GM12891 (cell line): ENCODE measurements at regions not wholly inside any gene's neighbourhood (a gene's known extent, or its start where the extent isn't known, plus 50 kb on each side); places are given as distances from the start of the nearest gene placed in this dataset.

ENCODE experiments used
- DNase-seq: peaks from one replicate; pipeline ENCODE4 v3.0.0; 2011; ENCODE audit warnings: low spot score; ENCODE audit not compliant: insufficient read length
- FAIRE-seq: peaks from 2 replicates; lab custom pipeline; 2011; peaks lifted over from hg19 to GRCh38; lab: Jason Lieb, UNC
- PAX5 ChIP-seq: IDR thresholded peaks from 2 replicates; pipeline ENCODE4 v1.6.1; 2011; ENCODE audit warnings: low read length, moderate library complexity, mild to moderate bottlenecking; ENCODE audit not compliant: insufficient read depth, severe bottlenecking
- POLR2A ChIP-seq: IDR thresholded peaks from 2 replicates; pipeline ENCODE4 v1.6.1; 2011; ENCODE audit warnings: low read depth, low read length, control low read depth
- POLR2AphosphoS5 ChIP-seq: IDR thresholded peaks from 2 replicates; pipeline ENCODE4 v1.6.1; 2011; ENCODE audit warnings: low read depth, low read length, control low read depth
- POU2F2 ChIP-seq: IDR thresholded peaks from 2 replicates; pipeline ENCODE4 v1.6.1; 2011; ENCODE audit warnings: low read depth, mild to moderate bottlenecking, control low read depth, low read length, moderate library complexity
- SPI1 ChIP-seq: IDR thresholded peaks from 2 replicates; pipeline ENCODE4 v1.6.1; 2011; ENCODE audit warnings: low read depth, low read length, control low read depth
- TAF1 ChIP-seq: IDR thresholded peaks from 2 replicates; pipeline ENCODE4 v1.6.1; 2011; ENCODE audit warnings: low read depth, low read length, control low read depth

- no peak for FAIRE-seq
These were observed 67.9 kb upstream of the BMPER start for GRCh38 chr7:33837356-33837851.

GRCh38 chr7:33841031-33841430, 64.3 kb upstream of the BMPER start:
- TF ChIP-seq POLR2A (no peak), SPI1 (no peak), TAF1 (no peak), POLR2AphosphoS5 (no peak), POU2F2 (no peak), PAX5 (no peak)
- no peak for DNase-seq
- FAIRE-seq = no peak

More at GRCh38 chr7:33837356-33837851, 67.9 kb upstream of the BMPER start:
- TF ChIP-seq POLR2AphosphoS5 = no peak
- no peak for TF ChIP-seq POLR2A
- TF ChIP-seq POU2F2 = no peak
- TF ChIP-seq SPI1 = no peak
- TF ChIP-seq TAF1 = no peak
- TF ChIP-seq PAX5 = no peak
- no peak for DNase-seq

GRCh38 chr7:33841705-33842129, 63.6 kb upstream of the BMPER start:
- TF ChIP-seq POU2F2 (no peak), SPI1 (no peak), TAF1 (no peak), PAX5 (no peak), POLR2AphosphoS5 (no peak), POLR2A (no peak)
- FAIRE-seq (no peak), DNase-seq (no peak)

GRCh38 chr7:33842150-33842549, 63.2 kb upstream of the BMPER start:
- no peak for FAIRE-seq
- DNase-seq = no peak
- TF ChIP-seq POLR2A (no peak), POLR2AphosphoS5 (no peak), PAX5 (no peak), SPI1 (no peak), TAF1 (no peak), POU2F2 (no peak)

- TF ChIP-seq PAX5 (no peak), SPI1 (no peak), POLR2AphosphoS5 (no peak), POU2F2 (no peak), TAF1 (no peak), POLR2A (no peak)
- FAIRE-seq (no peak), DNase-seq (no peak)
These were observed 59.3 kb upstream of the BMPER start for GRCh38 chr7:33845991-33846509.

GRCh38 chr7:33849004-33849403, 56.3 kb upstream of the BMPER start:
- FAIRE-seq (no peak), DNase-seq (no peak)
- TF ChIP-seq POLR2AphosphoS5 (no peak), TAF1 (no peak), POU2F2 (no peak), PAX5 (no peak), SPI1 (no peak), POLR2A (no peak)

- no peak for TF ChIP-seq POU2F2
- no peak for TF ChIP-seq SPI1
- no peak for TF ChIP-seq POLR2AphosphoS5
- FAIRE-seq (no peak), DNase-seq (no peak)
These were observed 55.3 kb upstream of the BMPER start for GRCh38 chr7:33849971-33850559.

- DNase-seq (no peak), FAIRE-seq (no peak)
- TF ChIP-seq POLR2AphosphoS5 (no peak), SPI1 (no peak), POLR2A (no peak), PAX5 (no peak), TAF1 (no peak), POU2F2 (no peak)
These were observed 54.6 kb upstream of the BMPER start for GRCh38 chr7:33850768-33851167.

GRCh38 chr7:33852838-33853237, 52.5 kb upstream of the BMPER start:
- TF ChIP-seq POLR2AphosphoS5 = no peak
- no peak for TF ChIP-seq POLR2A
- TF ChIP-seq SPI1 = no peak
- TF ChIP-seq POU2F2 = no peak
- TF ChIP-seq PAX5 = no peak
- no peak for TF ChIP-seq TAF1
- FAIRE-seq (no peak), DNase-seq (no peak)
